Bronchial epithelial cell (primary cell): ENCODE measurements at regions not wholly inside any gene's neighbourhood (a gene's known extent, or its start where the extent isn't known, plus 50 kb on each side); places are given as distances from the start of the nearest gene placed in this dataset.
"Not testable (repeated sequence)": the region's sequence is repeated elsewhere in the genome, so short reads cannot be mapped to it uniquely, and the experiment has no call there.

ENCODE experiments used
- DNase-seq: peaks from one replicate; pipeline ENCODE4 v3.0.0-alpha.2; 2010; ENCODE audit warnings: low read depth
- FAIRE-seq: peaks from 2 replicates; lab custom pipeline; 2011; peaks lifted over from hg19 to GRCh38; lab: Jason Lieb, UNC
- H3K27me3 ChIP-seq: 2 replicates; pipeline ENCODE4 v1.5.1; 2011; ENCODE audit warnings: low read length; ENCODE audit not compliant: control insufficient read depth, insufficient read depth
- H3K36me3 ChIP-seq: 2 replicates; pipeline ENCODE4 v1.5.1; 2011; ENCODE audit warnings: low read length; ENCODE audit not compliant: control insufficient read depth, insufficient read depth
- H3K4me3 ChIP-seq: 2 replicates; pipeline ENCODE4 v1.5.1; 2011; ENCODE audit warnings: mild to moderate bottlenecking, low read depth, low read length, control low read depth
- CTCF ChIP-seq: IDR thresholded peaks from 2 replicates; pipeline ENCODE4 v1.5.1; 2011; ENCODE audit warnings: mild to moderate bottlenecking, moderate library complexity, low read length, control low read depth, inconsistent platforms; ENCODE audit not compliant: insufficient read depth, severe bottlenecking

DNA sequence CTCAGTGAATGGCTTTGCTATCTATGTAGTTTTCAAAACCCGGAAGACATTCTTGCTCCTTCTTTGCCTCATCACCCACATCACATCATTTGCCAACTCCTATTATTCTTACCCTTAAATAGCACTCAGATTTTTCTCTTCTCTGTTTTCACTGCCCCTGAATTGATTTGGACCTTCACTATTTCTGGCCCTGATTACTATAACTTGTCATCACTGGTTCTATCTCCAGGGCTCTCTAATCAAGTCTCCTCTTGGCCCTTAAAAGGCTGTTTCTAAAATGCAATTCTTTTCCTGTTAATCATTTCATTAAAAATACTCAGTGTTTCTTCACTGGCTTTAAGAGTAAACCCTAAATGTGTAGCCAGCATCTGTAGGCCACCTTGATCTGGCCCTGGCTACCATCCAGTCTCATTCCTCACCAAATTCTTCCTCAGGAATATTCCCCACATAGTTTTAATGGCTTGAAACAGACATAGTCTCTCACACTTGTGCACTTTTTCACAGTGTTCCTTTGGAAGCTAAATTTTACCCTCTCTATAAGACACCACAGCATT is 437.1 kb upstream of the CBLB start:
- Histone ChIP-seq H3K36me3 (no peaks in the 10 kb centered on the region), H3K4me3 (no peak overlapping the region), H3K27me3 (no peaks in the 10 kb centered on the region)
- no peak for TF ChIP-seq CTCF
- DNase-seq = no peak
- FAIRE-seq = no peak

DNA sequence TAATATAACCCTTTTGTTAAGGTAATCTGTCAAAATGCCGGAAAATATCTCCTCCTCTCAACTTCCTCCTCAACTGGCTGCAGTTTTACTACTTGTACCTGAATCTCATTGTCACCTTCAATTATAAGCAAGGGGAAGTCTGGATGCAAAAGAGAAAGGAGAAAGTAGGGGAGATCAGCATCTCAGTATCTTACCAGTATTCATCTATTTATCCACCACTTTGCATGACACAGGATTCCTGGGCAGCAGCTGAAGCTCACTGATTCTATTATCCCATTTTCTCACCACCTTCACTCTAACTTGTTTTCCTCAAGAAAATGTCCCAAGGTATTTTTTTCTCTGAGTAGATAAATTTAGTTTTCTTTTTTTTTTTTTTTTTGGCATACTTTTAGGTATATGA is 440.5 kb upstream of the CBLB start:
- FAIRE-seq (no peak), DNase-seq (no peak)
- Histone ChIP-seq H3K4me3 (no peak overlapping the region), H3K36me3 (no peaks in the 10 kb centered on the region), H3K27me3 (no peaks in the 10 kb centered on the region)
- no peak for TF ChIP-seq CTCF

- H3K4me3 ChIP-seq, H3K36me3 ChIP-seq, H3K27me3 ChIP-seq, DNase-seq, FAIRE-seq: not testable (repeated sequence)
These were observed 441.0 kb upstream of the CBLB start for GRCh38 chr3:106309798-106310197.

- Histone ChIP-seq H3K4me3 (no peak overlapping the region), H3K27me3 (no peaks in the 10 kb centered on the region), H3K36me3 (no peaks in the 10 kb centered on the region)
- FAIRE-seq = no peak
- TF ChIP-seq CTCF = no peak
- DNase-seq = no peak
These were observed 448.6 kb upstream of the CBLB start for GRCh38 chr3:106317141-106318055.

DNA sequence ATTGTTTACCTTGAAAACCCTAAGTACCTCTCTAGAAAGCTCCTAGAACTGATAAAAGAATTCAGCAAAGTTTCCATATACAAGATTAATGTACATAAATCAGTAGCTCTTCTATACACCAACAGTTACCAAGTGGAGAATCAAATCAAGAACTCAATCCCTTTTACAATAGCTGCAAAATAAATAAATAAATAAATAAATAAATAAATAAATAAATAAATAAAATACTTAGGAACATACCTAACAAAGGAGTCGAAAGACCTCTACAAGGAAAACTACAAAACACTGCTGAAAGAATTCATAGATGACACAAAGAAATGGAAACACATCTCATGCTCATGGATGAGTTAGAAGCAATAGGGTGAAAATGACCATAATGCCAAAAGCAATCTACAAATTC is 452.6 kb upstream of the CBLB start:
- H3K36me3 ChIP-seq, DNase-seq, H3K4me3 ChIP-seq, H3K27me3 ChIP-seq, FAIRE-seq: not testable (repeated sequence)

- FAIRE-seq (no peak), DNase-seq (no peak)
- H3K36me3 ChIP-seq = no peaks in the 10 kb centered on the region
- no peak for TF ChIP-seq CTCF
- no peak overlapping the region for H3K4me3 ChIP-seq
- no peaks in the 10 kb centered on the region for H3K27me3 ChIP-seq
These were observed 454.8 kb upstream of the CBLB start for GRCh38 chr3:106323586-106323985.
